GM12878 (cell line): ENCODE measurements at regions not wholly inside any gene's neighbourhood (a gene's known extent, or its start where the extent isn't known, plus 50 kb on each side); places are given as distances from the start of the nearest gene placed in this dataset.

Experiments
- ATAC-seq: fragments of 200-7000 bp; cut with Tn5 transposase; 3 replicates; pipeline ENCODE4 v1.9.1; 2020; ENCODE audit warnings: mild to moderate bottlenecking, moderate library complexity
- BruUV-seq: library from RNA; stranded (reverse); fragments of 400-500 nt; replicated peaks from 2 replicates; lab custom pipeline; 2021; lab: Mats Ljungman, UMichigan
- CTCF ChIA-PET: fragments of 300-600 bp; sonication (Branson Sonifier 250); formaldehyde crosslinking; extraction: SDS; loops from one replicate; lab custom pipeline; 2021; ENCODE audit warnings: inconsistent platforms; lab: Yijun Ruan, JAX
- POLR2A ChIA-PET: fragments of 350-600 bp; formaldehyde crosslinking; extraction: SDS; loops from one replicate; lab custom pipeline; 2021; ENCODE audit warnings: inconsistent platforms; lab: Charles Lee
- RAD21 ChIA-PET: fragments of 300-600 bp; sonication (Branson Sonifier 250); formaldehyde crosslinking; loops from one replicate; lab custom pipeline; 2023; ENCODE audit warnings: antibody characterized with exemption; ENCODE audit not compliant: unreplicated experiment; lab: Charles Lee
- SMC1A ChIA-PET: fragments of 300-600 bp; sonication (Branson Sonifier 250); formaldehyde crosslinking; loops from one replicate; lab custom pipeline; 2023; ENCODE audit not compliant: unreplicated experiment, uncharacterized antibody; lab: Charles Lee
- DNase-seq: peaks from one replicate; pipeline ENCODE4 v3.0.0-alpha.2; 2011; ENCODE audit warnings: low read depth, low spot score
- FAIRE-seq: peaks from 3 replicates; lab custom pipeline; 2011; peaks lifted over from hg19 to GRCh38; lab: Jason Lieb, UNC
- H2AFZ ChIP-seq: 2 replicates; pipeline ENCODE4 v1.6.0; 2011; ENCODE audit warnings: low read depth, low read length, control low read depth; ENCODE audit not compliant: control insufficient read depth
- H3K27ac ChIP-seq: 2 replicates; pipeline ENCODE4 v1.5.1; 2011; ENCODE audit warnings: control low read depth; ENCODE audit not compliant: control insufficient read depth, insufficient read depth
- H3K27me3 ChIP-seq, 2 experiments: replicated peaks in 1 of 2; 2 replicates each; pipeline versions ENCODE4 v1.6.0 to v1.6.1; 2011; ENCODE audit warnings: low read length in 1 of 2; ENCODE audit not compliant: control insufficient read depth in 2 of 2, insufficient read depth in 2 of 2
- H3K36me3 ChIP-seq, 2 experiments: 2 replicates each; pipeline ENCODE4 v1.5.1; 2011; ENCODE audit warnings: low read length in 1 of 2; ENCODE audit not compliant: control insufficient read depth in 2 of 2, insufficient read depth in 2 of 2
- H3K4me1 ChIP-seq: 2 replicates; pipeline ENCODE4 v1.6.1; 2011; ENCODE audit warnings: mild to moderate bottlenecking, low read length, moderate library complexity, mixed read lengths; ENCODE audit not compliant: control insufficient read depth, insufficient read depth
- H3K4me2 ChIP-seq: 2 replicates; pipeline ENCODE4 v1.6.0; 2011; ENCODE audit warnings: control low read depth; ENCODE audit not compliant: control insufficient read depth, insufficient read depth
- H3K4me3 ChIP-seq: fragments of 200-600 bp; sonication (generic); 2 replicates; pipeline ENCODE4 v1.5.1; 2016
- H3K79me2 ChIP-seq: 2 replicates; pipeline ENCODE4 v1.6.0; 2011; ENCODE audit warnings: low read length; ENCODE audit not compliant: control insufficient read depth, insufficient read depth
- H3K9ac ChIP-seq: 2 replicates; pipeline ENCODE4 v1.8.0; 2011; ENCODE audit warnings: low read length, control low read depth, mixed read lengths; ENCODE audit not compliant: control insufficient read depth, insufficient read depth
- H3K9me3 ChIP-seq: replicated peaks from 3 replicates; pipeline ENCODE4 v1.5.1; 2011; ENCODE audit warnings: mild to moderate bottlenecking, low read length; ENCODE audit not compliant: control insufficient read depth, insufficient read depth
- H4K20me1 ChIP-seq: 2 replicates; pipeline ENCODE4 v1.6.0; 2011; ENCODE audit not compliant: control insufficient read depth, insufficient read depth
- CBX3 ChIP-seq: fragments of 200-600 bp; sonication (generic); IDR thresholded peaks from 2 replicates; pipeline ENCODE4 v1.6.1; 2016; ENCODE audit warnings: low read depth, borderline replicate concordance
- HDGF ChIP-seq: fragments of 450-650 bp; IDR thresholded peaks from 2 replicates; pipeline ENCODE4 v1.6.1; 2016; ENCODE audit warnings: antibody characterized with exemption
- IRF5 ChIP-seq: fragments of 450-650 bp; IDR thresholded peaks from 2 replicates; pipeline ENCODE4 v1.6.1; 2017; ENCODE audit warnings: borderline replicate concordance
- MXI1 ChIP-seq: fragments of 150-350 bp; IDR thresholded peaks from 2 replicates; pipeline ENCODE4 v1.6.1; 2011; ENCODE audit warnings: low read depth, mild to moderate bottlenecking, inconsistent platforms, low read length, improper control_type of control experiment
- NFYA ChIP-seq: IDR thresholded peaks from 2 replicates; pipeline ENCODE4 v1.6.1; 2011; ENCODE audit warnings: low read depth, mild to moderate bottlenecking, low read length, improper control_type of control experiment, borderline replicate concordance
- RCOR1 ChIP-seq: conservative IDR thresholded peaks from 2 replicates; pipeline ENCODE4 v1.6.1; 2012; ENCODE audit warnings: low read depth, low read length, improper control_type of control experiment
- TCF7 ChIP-seq: IDR thresholded peaks from 2 replicates; pipeline ENCODE4 v1.6.1; 2014; ENCODE audit warnings: antibody characterized with exemption, borderline replicate concordance
- ZBTB4 ChIP-seq: fragments of 450-650 bp; formaldehyde crosslinking; IDR thresholded peaks from 2 replicates; pipeline ENCODE4 v1.4.0; 2022; ENCODE audit warnings: mild to moderate bottlenecking, moderate library complexity
- ZNF687 ChIP-seq: fragments of 450-650 bp; IDR thresholded peaks from 2 replicates; pipeline ENCODE4 v1.6.1; 2017; ENCODE audit warnings: mild to moderate bottlenecking, moderate library complexity
- WGBS: methylation state at CpG from one replicate; pipeline ENCODE4 v1.1.6; 2016; ENCODE audit warnings: low lambda C conversion rate; ENCODE audit not compliant: insufficient replicate concordance, insufficient coverage; ENCODE audit errors: missing lambda C conversion rate; 5-methylcytosine and 5-hydroxymethylcytosine counted together
- in situ Hi-C: fragments of 300-500 bp; cut with MboI; formaldehyde crosslinking; loops from 9 replicates; pipeline ENCODE4 v1.14.3; 2018; ENCODE audit warnings: mixed read lengths
- intact Hi-C: fragments of 100-400 bp; cut with micrococcal nuclease; formaldehyde crosslinking; loops from one replicate; pipeline ENCODE4 v1.14.2; 2022; ENCODE audit not compliant: unreplicated experiment

GRCh38 chr11:25862159-25862558 lies 469.8 kb upstream of the ANO3 start:
- ATAC-seq (no peak), DNase-seq (no peak), FAIRE-seq (no peak)
- CTCF ChIA-PET, result no interaction called here
- H3K4me2 ChIP-seq, result no peak overlapping the region
- SMC1A ChIA-PET, result no interaction called here
- no peak overlapping the region for H2AFZ ChIP-seq
- H3K79me2 ChIP-seq, result no peaks in the 10 kb centered on the region
- RAD21 ChIA-PET, result no interaction called here
- H3K27me3 ChIP-seq, result no peaks in the 10 kb centered on the region
- H3K9me3 ChIP-seq, result no peaks in the 10 kb centered on the region
- no peaks in the 10 kb centered on the region for H4K20me1 ChIP-seq
- no peaks in the 10 kb centered on the region for H3K36me3 ChIP-seq
- no peak overlapping the region for H3K9ac ChIP-seq
- no peak overlapping the region for H3K27ac ChIP-seq
- no peak overlapping the region for H3K4me3 ChIP-seq
- BruUV-seq, result no TSS peak
- TF ChIP-seq MXI1 (no peak), HDGF (no peak), CBX3 (no peak), NFYA (no peak), ZNF687 (no peak), ZBTB4 (CRISPR knock-in tag) (no peak), IRF5 (no peak), RCOR1 (no peak), TCF7 (no peak)
- TF ChIP-seq, all 136 proteins: peak for 0
- in situ Hi-C loops (no loop called here), intact Hi-C loops (no loop called here)
- WGBS, result 50% methylated on average over 1 of the region's 1 CpG
- POLR2A ChIA-PET, result no interaction called here
- H3K4me1 ChIP-seq, result no peaks in the 10 kb centered on the region
